NCI-H1436 treated with DMSO at 0.1 percent for 48 hours (cell line): ENCODE measurements at regions not wholly inside any gene's neighbourhood (a gene's known extent, or its start where the extent isn't known, plus 50 kb on each side); places are given as distances from the start of the nearest gene placed in this dataset.
"Not testable (repeated sequence)": the region's sequence is repeated elsewhere in the genome, so short reads cannot be mapped to it uniquely, and the experiment has no call there.

Source experiments
- DNase-seq: peaks from one replicate; lab custom pipeline; 2025; lab: John Stamatoyannopoulos, UW

- not testable (repeated sequence) for DNase-seq
Observed at GRCh38 chr12:9449657-9450126, 158.0 kb downstream of the KLRB1 start.

- no peak for DNase-seq
Observed at GRCh38 chr12:9449181-9449580, 158.5 kb downstream of the KLRB1 start.

- not testable (repeated sequence) for DNase-seq
Observed at GRCh38 chr12:9448648-9449047, 159.1 kb downstream of the KLRB1 start.

- peak; percentile 46 for DNase-seq
Observed at GRCh38 chr12:9447791-9448614, 159.7 kb downstream of the KLRB1 start.

- DNase-seq: not testable (repeated sequence)
Observed at GRCh38 chr12:9446883-9447761, 160.6 kb downstream of the KLRB1 start.

- not testable (repeated sequence) for DNase-seq
Observed at GRCh38 chr12:9440428-9440827, 167.3 kb downstream of the KLRB1 start.

- DNase-seq: not testable (repeated sequence)
Observed at GRCh38 chr12:9435682-9436081, 172.0 kb downstream of the KLRB1 start.

- not testable (repeated sequence) for DNase-seq
Observed at GRCh38 chr12:9430385-9430784, 177.3 kb downstream of the KLRB1 start.

GRCh38 chr12:9428856-9429255 lies 178.9 kb downstream of the KLRB1 start:
- DNase-seq: not testable (repeated sequence)

- DNase-seq: not testable (repeated sequence)
Observed at GRCh38 chr12:9425429-9425828, 182.3 kb downstream of the KLRB1 start.

- DNase-seq: not testable (repeated sequence)
Observed at GRCh38 chr12:9424175-9424740, 183.5 kb downstream of the KLRB1 start.

- DNase-seq: not testable (repeated sequence)
Observed at GRCh38 chr12:9422689-9423088, 185.0 kb downstream of the KLRB1 start.

- not testable (repeated sequence) for DNase-seq
Observed at GRCh38 chr12:9421520-9422086, 186.1 kb downstream of the KLRB1 start.

GRCh38 chr12:9420817-9421519 lies 186.7 kb downstream of the KLRB1 start:
- DNase-seq: not testable (repeated sequence)

- DNase-seq: not testable (repeated sequence)
Observed at GRCh38 chr12:9418669-9419041, 189.1 kb downstream of the KLRB1 start.

- DNase-seq: not testable (repeated sequence)
Observed at GRCh38 chr12:9417947-9418668, 189.6 kb downstream of the KLRB1 start.

GRCh38 chr12:9417341-9417740 lies 190.4 kb downstream of the KLRB1 start:
- DNase-seq: not testable (repeated sequence)

GRCh38 chr12:9416346-9416745 lies 191.4 kb downstream of the KLRB1 start:
- not testable (repeated sequence) for DNase-seq

GRCh38 chr12:9415898-9416297 lies 191.8 kb downstream of the KLRB1 start:
- DNase-seq: not testable (repeated sequence)

GRCh38 chr12:9413862-9414261 lies 193.9 kb downstream of the KLRB1 start:
- DNase-seq: not testable (repeated sequence)
